Glutamatergic neuron (in vitro differentiated cells): ENCODE measurements at regions not wholly inside any gene's neighbourhood (a gene's known extent, or its start where the extent isn't known, plus 50 kb on each side); places are given as distances from the start of the nearest gene placed in this dataset.

Source experiments
- DNase-seq: peaks from one replicate; pipeline ENCODE4 v3.0.0; 2022
- H3K27ac Mint-ChIP-seq: one replicate; pipeline ENCODE4 v1.8.0; 2020; ENCODE audit warnings: mild to moderate bottlenecking, mixed read lengths, inconsistent platforms; ENCODE audit not compliant: unreplicated experiment
- H3K27me3 Mint-ChIP-seq: one replicate; pipeline ENCODE4 v1.8.0; 2020; ENCODE audit warnings: mild to moderate bottlenecking, moderate library complexity, mixed read lengths, inconsistent platforms; ENCODE audit not compliant: unreplicated experiment
- H3K36me3 Mint-ChIP-seq: one replicate; pipeline ENCODE4 v1.8.0; 2020; ENCODE audit warnings: mild to moderate bottlenecking, mixed read lengths, inconsistent platforms; ENCODE audit not compliant: unreplicated experiment
- H3K4me1 Mint-ChIP-seq: one replicate; pipeline ENCODE4 v1.8.0; 2020; ENCODE audit warnings: mild to moderate bottlenecking, low read depth, mixed read lengths, inconsistent platforms; ENCODE audit not compliant: unreplicated experiment
- H3K4me3 Mint-ChIP-seq: one replicate; pipeline ENCODE4 v1.8.0; 2020; ENCODE audit warnings: mild to moderate bottlenecking, mixed read lengths, inconsistent platforms; ENCODE audit not compliant: unreplicated experiment
- H3K9me3 Mint-ChIP-seq: one replicate; pipeline ENCODE4 v1.8.0; 2020; ENCODE audit warnings: mild to moderate bottlenecking, moderate library complexity, mixed read lengths, inconsistent platforms; ENCODE audit not compliant: unreplicated experiment
- TF ChIP-seq, protein P1 (sequence below): fragments of 200-600 bp; sonication (generic); IDR thresholded peaks from one replicate; pipeline ENCODE4 v1.5.0; 2021; ENCODE audit not compliant: partially characterized antibody, unreplicated experiment

DNA sequence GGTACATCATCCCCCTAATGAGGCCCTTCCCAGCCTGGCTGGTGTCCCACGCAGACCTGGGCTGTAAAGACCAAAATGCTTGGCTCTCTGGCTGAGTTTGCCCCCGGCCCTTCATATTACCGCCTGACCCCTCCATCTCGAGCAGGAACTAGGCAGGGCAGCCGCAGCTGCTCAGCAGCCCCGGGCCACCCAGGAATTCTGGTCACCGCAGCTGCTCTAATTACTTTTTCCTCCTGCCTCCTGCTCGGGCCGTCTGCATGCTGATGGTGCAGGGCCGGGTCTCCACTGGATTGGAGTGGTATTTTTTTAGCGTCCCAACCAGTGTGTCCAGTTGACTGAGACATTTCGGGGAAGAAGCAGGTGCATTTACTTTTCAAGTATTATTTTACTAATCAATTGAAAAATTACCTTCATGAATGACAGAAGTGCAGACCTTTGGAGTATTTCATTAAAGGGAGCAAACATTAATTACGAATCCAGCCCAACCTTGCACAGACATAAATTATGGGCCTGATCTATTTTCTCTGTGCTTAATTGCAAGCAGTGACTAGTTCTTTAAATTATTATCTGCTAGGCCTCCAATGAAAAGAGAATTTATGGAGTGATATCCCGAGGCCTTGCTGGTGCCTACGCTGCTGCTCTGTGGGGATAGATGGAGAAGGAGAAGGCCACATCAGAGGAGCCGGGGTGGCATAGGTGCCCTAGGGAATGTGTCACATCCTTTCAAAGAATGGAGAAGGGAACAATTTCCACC, 176.2 kb downstream of the CYLD start:
- Mint-ChIP-seq H3K9me3 (no peaks in the 10 kb centered on the region), H3K27me3 (no peaks in the 10 kb centered on the region), H3K36me3 (no peaks in the 10 kb centered on the region), H3K27ac (no peak overlapping the region), H3K4me3 (no peak overlapping the region), H3K4me1 (peaks cover 5% of the 10 kb centered on the region)
- no peak for DNase-seq
- TF ChIP-seq, protein P1, sequence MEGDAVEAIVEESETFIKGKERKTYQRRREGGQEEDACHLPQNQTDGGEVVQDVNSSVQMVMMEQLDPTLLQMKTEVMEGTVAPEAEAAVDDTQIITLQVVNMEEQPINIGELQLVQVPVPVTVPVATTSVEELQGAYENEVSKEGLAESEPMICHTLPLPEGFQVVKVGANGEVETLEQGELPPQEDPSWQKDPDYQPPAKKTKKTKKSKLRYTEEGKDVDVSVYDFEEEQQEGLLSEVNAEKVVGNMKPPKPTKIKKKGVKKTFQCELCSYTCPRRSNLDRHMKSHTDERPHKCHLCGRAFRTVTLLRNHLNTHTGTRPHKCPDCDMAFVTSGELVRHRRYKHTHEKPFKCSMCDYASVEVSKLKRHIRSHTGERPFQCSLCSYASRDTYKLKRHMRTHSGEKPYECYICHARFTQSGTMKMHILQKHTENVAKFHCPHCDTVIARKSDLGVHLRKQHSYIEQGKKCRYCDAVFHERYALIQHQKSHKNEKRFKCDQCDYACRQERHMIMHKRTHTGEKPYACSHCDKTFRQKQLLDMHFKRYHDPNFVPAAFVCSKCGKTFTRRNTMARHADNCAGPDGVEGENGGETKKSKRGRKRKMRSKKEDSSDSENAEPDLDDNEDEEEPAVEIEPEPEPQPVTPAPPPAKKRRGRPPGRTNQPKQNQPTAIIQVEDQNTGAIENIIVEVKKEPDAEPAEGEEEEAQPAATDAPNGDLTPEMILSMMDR: no peak

DNA sequence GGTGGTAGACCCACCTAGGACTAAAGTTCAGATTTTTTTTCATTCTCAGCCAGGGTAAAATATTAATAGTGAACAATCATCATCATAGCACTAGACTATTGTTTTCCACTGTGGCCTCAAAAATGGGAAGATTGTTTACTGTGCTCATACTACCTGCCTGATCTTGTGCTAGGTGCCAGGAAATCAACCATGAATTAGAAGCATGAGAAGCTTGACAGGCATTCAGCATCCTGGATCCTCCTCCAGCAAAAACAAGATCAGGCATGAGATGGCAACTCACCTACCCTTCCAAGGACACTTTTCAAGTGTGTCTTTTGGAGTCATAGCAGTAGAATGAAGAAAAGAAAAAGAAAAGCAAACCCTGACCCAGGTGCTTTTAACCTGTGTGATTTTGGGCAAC, 174.2 kb downstream of the CYLD start:
- peaks cover 5% of the 10 kb centered on the region for H3K4me1 Mint-ChIP-seq
- H3K27ac Mint-ChIP-seq: no peak overlapping the region
- peaks cover 2% of the 10 kb centered on the region for H3K9me3 Mint-ChIP-seq
- H3K36me3 Mint-ChIP-seq: no peaks in the 10 kb centered on the region
- TF ChIP-seq, protein P1: no peak
- no peak for DNase-seq
- no peak overlapping the region for H3K4me3 Mint-ChIP-seq
- H3K27me3 Mint-ChIP-seq: no peaks in the 10 kb centered on the region

DNA sequence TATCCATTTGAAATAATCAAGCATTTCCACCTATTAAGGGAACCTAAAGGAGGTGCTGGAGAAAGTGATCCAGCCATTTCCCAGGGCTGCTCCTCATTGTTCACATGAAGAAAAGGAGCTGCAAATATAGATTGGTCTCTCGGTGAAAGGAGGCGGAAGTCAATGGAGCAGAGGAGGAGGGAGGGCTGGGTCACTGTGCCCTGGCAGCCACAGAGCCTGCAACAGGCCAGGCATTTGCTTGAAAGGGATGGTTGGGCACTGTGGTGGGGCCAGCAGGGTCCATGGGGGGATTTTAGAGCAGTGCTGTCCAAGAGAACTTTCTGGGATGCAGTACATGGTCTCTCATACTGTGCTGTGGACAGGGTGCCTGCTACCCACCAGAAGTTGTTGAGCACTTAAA, 173.2 kb downstream of the CYLD start:
- TF ChIP-seq, protein P1: no peak
- no peak for DNase-seq
- no peak overlapping the region for H3K4me3 Mint-ChIP-seq
- H3K9me3 Mint-ChIP-seq: peaks cover 2% of the 10 kb centered on the region
- no peaks in the 10 kb centered on the region for H3K27me3 Mint-ChIP-seq
- peaks cover 5% of the 10 kb centered on the region for H3K4me1 Mint-ChIP-seq
- H3K36me3 Mint-ChIP-seq: no peaks in the 10 kb centered on the region
- no peak overlapping the region for H3K27ac Mint-ChIP-seq

DNA sequence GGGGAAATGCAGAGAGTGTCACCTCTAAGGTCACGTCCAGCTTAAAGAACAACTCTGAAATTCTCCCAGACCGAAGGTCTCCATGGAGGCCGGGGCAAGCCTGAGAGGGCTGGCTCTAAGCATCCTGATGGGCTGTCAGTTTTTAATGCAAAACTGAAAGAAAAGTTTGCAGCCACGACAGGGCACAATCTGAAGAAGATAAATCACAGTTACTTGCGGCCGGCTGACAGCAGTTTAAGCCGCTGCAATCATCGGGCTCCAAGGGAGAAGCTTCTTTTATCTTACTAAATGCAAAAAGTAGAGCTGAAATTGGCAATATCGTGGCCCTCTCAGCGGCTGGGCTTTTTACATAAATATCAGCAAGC, 168.8 kb downstream of the CYLD start:
- peaks cover 2% of the 10 kb centered on the region for H3K9me3 Mint-ChIP-seq
- no peaks in the 10 kb centered on the region for H3K4me1 Mint-ChIP-seq
- TF ChIP-seq, protein P1: no peak
- DNase-seq: no peak
- H3K27me3 Mint-ChIP-seq: peaks cover 4% of the 10 kb centered on the region
- no peak overlapping the region for H3K27ac Mint-ChIP-seq
- no peak overlapping the region for H3K4me3 Mint-ChIP-seq
- no peaks in the 10 kb centered on the region for H3K36me3 Mint-ChIP-seq

DNA sequence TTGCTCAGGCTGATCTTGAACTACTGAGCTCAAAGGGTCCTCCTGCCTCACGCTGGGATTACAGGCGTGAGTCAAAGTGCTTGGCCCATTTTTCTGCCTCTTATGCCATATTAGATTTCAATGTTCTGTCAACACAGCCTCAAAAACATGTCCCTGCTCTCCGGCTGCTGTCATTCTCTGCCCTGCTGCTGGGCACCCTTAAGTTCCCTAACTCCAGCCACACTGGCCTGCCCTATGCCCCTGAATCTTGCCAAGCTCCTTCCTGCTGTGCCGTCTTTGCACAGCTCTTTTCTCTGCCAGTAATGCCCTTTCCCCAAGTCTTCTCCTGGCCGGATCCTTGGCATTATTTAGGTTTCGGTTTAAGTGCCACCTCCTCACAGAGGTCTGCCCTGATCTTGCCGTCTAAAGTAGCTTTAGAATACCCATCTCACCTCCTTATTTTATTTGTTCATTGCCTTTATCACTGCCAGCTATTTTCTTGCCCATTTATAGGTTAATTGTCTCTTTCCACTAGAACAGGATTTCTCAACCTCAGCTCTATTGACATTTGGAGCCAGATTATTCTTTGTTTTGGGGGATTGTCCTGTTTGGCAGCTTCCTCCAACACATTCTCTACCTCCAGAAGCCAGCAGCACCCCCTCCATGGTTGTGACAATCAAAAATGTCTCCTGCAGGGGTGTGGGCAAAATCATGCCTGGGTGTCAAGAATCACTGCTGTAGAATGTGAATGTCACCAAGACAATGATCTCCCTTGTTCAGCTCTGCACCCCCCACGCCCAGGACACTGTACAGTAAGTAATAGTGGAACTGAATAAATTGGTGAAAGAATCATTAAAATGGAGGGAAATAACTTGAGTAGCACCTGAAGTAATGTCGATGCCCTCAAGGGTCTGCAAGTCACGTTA, 168.2 kb downstream of the CYLD start:
- H3K27ac Mint-ChIP-seq: no peak overlapping the region
- peaks cover 4% of the 10 kb centered on the region for H3K27me3 Mint-ChIP-seq
- no peaks in the 10 kb centered on the region for H3K36me3 Mint-ChIP-seq
- no peaks in the 10 kb centered on the region for H3K4me1 Mint-ChIP-seq
- H3K9me3 Mint-ChIP-seq: peaks cover 2% of the 10 kb centered on the region
- no peak overlapping the region for H3K4me3 Mint-ChIP-seq
- TF ChIP-seq, protein P1: no peak
- no peak for DNase-seq
